SIG-M5 treated with dmso at 0.1 percent for 504 hours (cell line): ENCODE measurements at regions not wholly inside any gene's neighbourhood (a gene's known extent, or its start where the extent isn't known, plus 50 kb on each side); places are given as distances from the start of the nearest gene placed in this dataset.

ENCODE experiments used
- DNase-seq: peaks from one replicate; lab custom pipeline; 2025; ENCODE audit not compliant: unreplicated experiment; lab: John Stamatoyannopoulos, UW

- DNase-seq, result no peak
Measured at GRCh38 chr2:2635025-2635528, 304.0 kb upstream of the MYT1L start.

GRCh38 chr2:2633017-2633416 is 301.9 kb upstream of the MYT1L start:
- DNase-seq, result no peak

GRCh38 chr2:2623939-2624338 is 292.9 kb upstream of the MYT1L start:
- DNase-seq, result no peak

- no peak for DNase-seq
Measured at GRCh38 chr2:2621855-2622254, 290.8 kb upstream of the MYT1L start.

GRCh38 chr2:2620604-2621003 is 289.5 kb upstream of the MYT1L start:
- no peak for DNase-seq

- no peak for DNase-seq
Measured at GRCh38 chr2:2619995-2620394, 288.9 kb upstream of the MYT1L start.

- no peak for DNase-seq
Measured at GRCh38 chr2:2614452-2614851, 283.4 kb upstream of the MYT1L start.

- peak; percentile 66 for DNase-seq
Measured at GRCh38 chr2:2613279-2614199, 282.5 kb upstream of the MYT1L start.

GRCh38 chr2:2610751-2611150 is 279.7 kb upstream of the MYT1L start:
- DNase-seq, result no peak

- DNase-seq, result no peak
Measured at GRCh38 chr2:2600366-2600765, 269.3 kb upstream of the MYT1L start.

GRCh38 chr2:2599441-2599840 is 268.4 kb upstream of the MYT1L start:
- no peak for DNase-seq

GRCh38 chr2:2597712-2598111 is 266.6 kb upstream of the MYT1L start:
- no peak for DNase-seq

GRCh38 chr2:2591542-2591940 is 260.5 kb upstream of the MYT1L start:
- DNase-seq, result no peak

GRCh38 chr2:2590841-2591541 is 259.9 kb upstream of the MYT1L start:
- DNase-seq, result no peak

- DNase-seq, result no peak
Measured at GRCh38 chr2:2590141-2590540, 259.1 kb upstream of the MYT1L start.

GRCh38 chr2:2588777-2589176 is 257.7 kb upstream of the MYT1L start:
- DNase-seq, result no peak

- no peak for DNase-seq
Measured at GRCh38 chr2:2587354-2587753, 256.3 kb upstream of the MYT1L start.

- no peak for DNase-seq
Measured at GRCh38 chr2:2586931-2587330, 255.9 kb upstream of the MYT1L start.

- DNase-seq, result no peak
Measured at GRCh38 chr2:2586068-2586776, 255.1 kb upstream of the MYT1L start.

GRCh38 chr2:2582998-2583545 is 252.0 kb upstream of the MYT1L start:
- no peak for DNase-seq
